Brain microvascular endothelial cell (primary cell): ENCODE measurements at regions not wholly inside any gene's neighbourhood (a gene's known extent, or its start where the extent isn't known, plus 50 kb on each side); places are given as distances from the start of the nearest gene placed in this dataset.

Experiments used
- DNase-seq: peaks from one replicate; pipeline ENCODE4 v3.0.0-alpha.2; 2020
- H3K27ac ChIP-seq: fragments of 250-450 bp; sonication (Bioruptor Pico); 2 replicates; pipeline ENCODE4 v1.5.1; 2020; ENCODE audit warnings: mild to moderate bottlenecking, moderate library complexity
- H3K27me3 ChIP-seq: fragments of 250-450 bp; sonication (Bioruptor Pico); replicated peaks from 2 replicates; pipeline ENCODE4 v1.5.1; 2020; ENCODE audit warnings: mild to moderate bottlenecking
- H3K36me3 ChIP-seq: fragments of 250-450 bp; sonication (Bioruptor Pico); replicated peaks from 2 replicates; pipeline ENCODE4 v1.5.1; 2020; ENCODE audit warnings: mild to moderate bottlenecking
- H3K4me3 ChIP-seq: 2 replicates; pipeline ENCODE4 v1.5.1; 2011; ENCODE audit warnings: low read depth, mild to moderate bottlenecking, control low read depth, low read length, moderate library complexity
- in situ Hi-C: cut with HindIII; loops from 2 replicates; pipeline ENCODE4 v1.10.0; 2017; ENCODE audit warnings: low sequenced_read_pairs, low pct_ligation_motif_present
- TF ChIP-seq, protein P1 (sequence below): IDR thresholded peaks from 2 replicates; pipeline ENCODE4 v1.5.1; 2011; ENCODE audit warnings: low read depth, mild to moderate bottlenecking, moderate library complexity, low read length, control low read depth, inconsistent platforms; ENCODE audit errors: missing control alignments

DNA sequence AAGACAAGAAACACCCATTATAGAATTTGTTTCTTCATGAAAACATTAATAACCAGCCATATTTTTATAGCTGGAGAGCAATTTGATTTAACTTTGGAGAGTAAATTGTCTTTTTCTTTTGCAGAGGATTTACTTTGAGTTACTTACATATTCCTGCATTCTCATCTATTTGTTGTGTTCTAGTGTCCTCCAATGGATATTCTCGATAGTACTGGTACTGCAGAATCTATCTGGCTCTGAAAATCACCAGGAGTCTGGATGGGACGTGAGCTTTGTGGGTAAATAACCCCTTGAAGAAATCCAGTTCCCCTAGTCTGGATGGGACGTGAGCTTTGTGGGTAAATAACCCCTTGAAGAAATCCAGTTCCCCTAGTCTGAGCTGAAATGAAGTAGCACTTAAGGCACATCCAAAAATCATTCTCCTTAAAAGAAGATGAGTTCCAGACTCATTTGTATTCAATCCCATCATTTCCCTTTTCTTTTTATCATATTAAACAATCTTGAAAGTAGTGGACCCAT, 294.1 kb upstream of the UBE2E2 start:
- H3K27me3 ChIP-seq: no peaks in the 10 kb centered on the region
- in situ Hi-C loops: no loop called here
- TF ChIP-seq, protein P1, sequence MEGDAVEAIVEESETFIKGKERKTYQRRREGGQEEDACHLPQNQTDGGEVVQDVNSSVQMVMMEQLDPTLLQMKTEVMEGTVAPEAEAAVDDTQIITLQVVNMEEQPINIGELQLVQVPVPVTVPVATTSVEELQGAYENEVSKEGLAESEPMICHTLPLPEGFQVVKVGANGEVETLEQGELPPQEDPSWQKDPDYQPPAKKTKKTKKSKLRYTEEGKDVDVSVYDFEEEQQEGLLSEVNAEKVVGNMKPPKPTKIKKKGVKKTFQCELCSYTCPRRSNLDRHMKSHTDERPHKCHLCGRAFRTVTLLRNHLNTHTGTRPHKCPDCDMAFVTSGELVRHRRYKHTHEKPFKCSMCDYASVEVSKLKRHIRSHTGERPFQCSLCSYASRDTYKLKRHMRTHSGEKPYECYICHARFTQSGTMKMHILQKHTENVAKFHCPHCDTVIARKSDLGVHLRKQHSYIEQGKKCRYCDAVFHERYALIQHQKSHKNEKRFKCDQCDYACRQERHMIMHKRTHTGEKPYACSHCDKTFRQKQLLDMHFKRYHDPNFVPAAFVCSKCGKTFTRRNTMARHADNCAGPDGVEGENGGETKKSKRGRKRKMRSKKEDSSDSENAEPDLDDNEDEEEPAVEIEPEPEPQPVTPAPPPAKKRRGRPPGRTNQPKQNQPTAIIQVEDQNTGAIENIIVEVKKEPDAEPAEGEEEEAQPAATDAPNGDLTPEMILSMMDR: no peak
- H3K36me3 ChIP-seq: no peaks in the 10 kb centered on the region
- no peak overlapping the region for H3K27ac ChIP-seq
- H3K4me3 ChIP-seq: no peak overlapping the region
- no peak for DNase-seq

DNA sequence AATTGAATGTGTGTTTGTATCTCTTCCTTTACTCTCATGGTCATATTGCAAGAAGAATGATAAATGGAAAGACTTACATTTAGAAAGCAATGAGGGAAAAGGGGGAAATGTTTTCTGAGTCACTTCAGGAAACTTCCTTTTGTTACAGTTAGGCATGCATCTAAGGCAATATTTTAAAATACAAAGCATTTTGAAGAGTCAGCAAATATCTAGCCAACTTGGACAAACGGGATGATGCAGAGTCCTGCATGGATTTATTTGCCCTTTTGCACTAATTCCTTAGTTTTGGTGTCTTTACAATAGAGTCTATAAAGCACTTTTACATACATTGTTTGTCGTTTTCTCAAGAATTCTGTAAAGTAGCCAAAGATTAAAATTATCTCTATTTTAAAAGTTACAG, 286.2 kb upstream of the UBE2E2 start:
- DNase-seq: no peak
- H3K27ac ChIP-seq: no peak overlapping the region
- TF ChIP-seq, protein P1: no peak
- no peak overlapping the region for H3K4me3 ChIP-seq
- in situ Hi-C loops: no loop called here
- H3K36me3 ChIP-seq: no peaks in the 10 kb centered on the region
- H3K27me3 ChIP-seq: no peaks in the 10 kb centered on the region

- H3K36me3 ChIP-seq: no peaks in the 10 kb centered on the region
- TF ChIP-seq, protein P1: no peak
- no peak overlapping the region for H3K27ac ChIP-seq
- no peak overlapping the region for H3K4me3 ChIP-seq
- H3K27me3 ChIP-seq: no peaks in the 10 kb centered on the region
- no peak for DNase-seq
- in situ Hi-C loops: no loop called here
These were observed 283.1 kb upstream of the UBE2E2 start for GRCh38 chr3:22920006-22920405.

DNA sequence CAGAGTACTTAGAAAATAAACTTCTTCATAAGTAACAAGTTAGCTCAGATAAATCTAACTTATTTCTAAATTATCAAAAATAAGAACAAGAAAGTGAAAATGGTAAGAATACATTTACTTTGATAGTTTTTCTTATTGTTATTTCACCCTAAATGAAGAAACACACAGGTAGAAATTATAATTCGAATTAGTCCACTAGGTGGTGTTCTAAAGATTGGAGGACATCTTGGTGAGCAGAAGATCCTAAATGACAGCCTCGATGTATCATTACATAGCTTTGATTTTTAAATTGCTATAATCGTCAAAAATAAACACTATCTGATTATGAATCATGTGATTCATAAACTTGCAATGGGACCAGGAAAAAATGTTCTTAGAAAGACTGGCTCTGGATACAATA, 280.8 kb upstream of the UBE2E2 start:
- Histone ChIP-seq H3K27ac (no peak overlapping the region), H3K36me3 (no peaks in the 10 kb centered on the region), H3K27me3 (no peaks in the 10 kb centered on the region), H3K4me3 (no peak overlapping the region)
- in situ Hi-C loops: no loop called here
- DNase-seq: no peak
- TF ChIP-seq, protein P1: peak; percentile 33

DNA sequence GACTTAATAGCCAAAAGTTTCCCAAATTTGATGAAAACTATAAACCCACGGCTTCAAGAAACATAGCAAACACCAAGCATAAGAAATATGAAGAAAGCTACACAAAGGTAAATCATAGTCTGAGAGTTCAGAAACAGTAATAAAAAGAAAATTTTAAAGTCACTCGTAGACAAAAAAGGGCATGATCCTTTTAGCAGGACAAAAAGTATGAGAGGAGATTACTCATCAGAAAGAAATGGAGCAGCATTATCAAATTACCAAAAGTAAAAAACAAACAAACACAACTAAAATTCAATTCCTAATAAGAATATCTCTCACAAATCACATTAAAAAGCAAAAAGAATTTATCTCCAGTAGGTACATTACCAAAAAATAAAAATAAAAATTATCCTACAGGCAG, 279.4 kb upstream of the UBE2E2 start:
- no peak for DNase-seq
- H3K36me3 ChIP-seq: no peaks in the 10 kb centered on the region
- TF ChIP-seq, protein P1: no peak
- H3K27ac ChIP-seq: no peak overlapping the region
- in situ Hi-C loops: no loop called here
- no peak overlapping the region for H3K4me3 ChIP-seq
- no peaks in the 10 kb centered on the region for H3K27me3 ChIP-seq
